H1 (cell line): ENCODE measurements at regions not wholly inside any gene's neighbourhood (a gene's known extent, or its start where the extent isn't known, plus 50 kb on each side); places are given as distances from the start of the nearest gene placed in this dataset.

Experiments used
- CTCF ChIA-PET: fragments of 300-600 bp; sonication (Branson Sonifier 250); formaldehyde crosslinking; loops from one replicate; lab custom pipeline; 2021; ENCODE audit not compliant: partially characterized antibody; lab: Charles Lee
- POLR2A ChIA-PET: fragments of 300-600 bp; sonication (Branson Sonifier 250); formaldehyde crosslinking; loops from one replicate; lab custom pipeline; 2021; ENCODE audit warnings: inconsistent platforms; ENCODE audit not compliant: partially characterized antibody; lab: Charles Lee
- DNase-seq, 2 experiments: peaks; one replicate each; pipeline versions ENCODE4 v3.0.0 to v3.0.0-alpha.2; 2010 to 2022; ENCODE audit warnings: low spot score in 2 of 2, low read depth in 1 of 2, mixed read lengths in 1 of 2
- FAIRE-seq: peaks from 2 replicates; lab custom pipeline; 2011; peaks lifted over from hg19 to GRCh38; lab: Jason Lieb, UNC
- H2AFZ ChIP-seq: 2 replicates; pipeline ENCODE4 v1.8.1; 2012; ENCODE audit warnings: low read length, inconsistent platforms
- H2AK5ac ChIP-seq: 2 replicates; pipeline ENCODE4 v1.6.1; 2013; ENCODE audit warnings: low read depth, low read length
- H2BK120ac ChIP-seq: replicated peaks from 2 replicates; pipeline ENCODE3; 2013; ENCODE audit warnings: low read depth, low read length, inconsistent platforms
- H2BK12ac ChIP-seq: 2 replicates; pipeline ENCODE4 v1.6.1; 2013; ENCODE audit warnings: low read depth, low read length
- H2BK15ac ChIP-seq: 2 replicates; pipeline ENCODE4 v1.6.1; 2013; ENCODE audit warnings: low read length
- H2BK20ac ChIP-seq: 2 replicates; pipeline ENCODE4 v1.6.1; 2013; ENCODE audit warnings: low read length
- H2BK5ac ChIP-seq: 2 replicates; pipeline ENCODE4 v1.6.1; 2013; ENCODE audit warnings: low read depth, low read length
- H3K14ac ChIP-seq: 2 replicates; pipeline ENCODE4 v1.6.1; 2013; ENCODE audit warnings: inconsistent platforms; ENCODE audit not compliant: insufficient read length
- H3K18ac ChIP-seq: 2 replicates; pipeline ENCODE4 v1.6.1; 2013; ENCODE audit warnings: low read length; ENCODE audit errors: extremely low read depth
- H3K23ac ChIP-seq: 2 replicates; pipeline ENCODE4 v1.6.1; 2013; ENCODE audit warnings: inconsistent platforms; ENCODE audit not compliant: insufficient read length
- H3K23me2 ChIP-seq: 2 replicates; pipeline ENCODE4 v1.6.1; 2013; ENCODE audit warnings: low read depth, low read length
- H3K27ac ChIP-seq: 2 replicates; pipeline ENCODE4 v1.6.1; 2011; ENCODE audit warnings: low read depth, low read length, inconsistent platforms
- H3K27me3 ChIP-seq, 4 experiments: replicated peaks in 1 of 4; 1 replicate in 1 of 4; 2 replicates in 3 of 4; pipeline versions ENCODE4 v1.6.1 to v1.8.1; 2011 to 2013; ENCODE audit warnings: low read length in 3 of 4, mild to moderate bottlenecking in 3 of 4, inconsistent platforms in 2 of 4, mixed read lengths in 2 of 4, moderate library complexity in 1 of 4; ENCODE audit not compliant: control insufficient read depth in 3 of 4, insufficient read depth in 3 of 4; ENCODE audit errors: extremely low read depth in 1 of 4
- H3K36me3 ChIP-seq, 4 experiments: 2 replicates each; pipeline versions ENCODE4 v1.6.1 to v1.8.1; 2011 to 2013; ENCODE audit warnings: mild to moderate bottlenecking in 4 of 4, low read length in 3 of 4, moderate library complexity in 2 of 4, control low read depth in 1 of 4, inconsistent platforms in 1 of 4; ENCODE audit not compliant: insufficient read depth in 4 of 4, control insufficient read depth in 2 of 4
- H3K4ac ChIP-seq: replicated peaks from 2 replicates; pipeline ENCODE3; 2013; ENCODE audit warnings: low read length, low read depth, mixed read lengths, inconsistent platforms; ENCODE audit not compliant: insufficient read length
- H3K4me1 ChIP-seq, 4 experiments: replicated peaks in 1 of 4; 1 replicate in 1 of 4; 2 replicates in 3 of 4; pipeline versions ENCODE4 v1.6.1 to v1.8.1; 2011 to 2013; ENCODE audit warnings: low read length in 3 of 4, inconsistent platforms in 2 of 4, mixed read lengths in 1 of 4; ENCODE audit not compliant: insufficient read depth in 4 of 4, control insufficient read depth in 3 of 4
- H3K4me2 ChIP-seq, 2 experiments: 2 replicates each; pipeline versions ENCODE4 v1.6.1 to v1.8.1; 2011 to 2013; ENCODE audit warnings: low read depth in 2 of 2, low read length in 2 of 2, control low read depth in 1 of 2, inconsistent platforms in 1 of 2, mild to moderate bottlenecking in 1 of 2; ENCODE audit not compliant: insufficient read depth in 1 of 2
- H3K4me3 ChIP-seq, 4 experiments: fragments of 200-600, 300-600 bp in 1 of 4; sonication (generic), shearing (Covaris generic), sonication (Bioruptor Twin) in 1 of 4; 2 replicates each; pipeline versions ENCODE4 v1.5.1 to v1.8.1; 2011 to 2016; ENCODE audit warnings: low read length in 4 of 4, low read depth in 3 of 4, control low read depth in 2 of 4, inconsistent platforms in 2 of 4, mild to moderate bottlenecking in 2 of 4, mixed read lengths in 1 of 4, moderate library complexity in 1 of 4; ENCODE audit not compliant: insufficient read depth in 2 of 4; ENCODE audit errors: extremely low read depth in 1 of 4
- H3K56ac ChIP-seq: replicated peaks from 2 replicates; pipeline ENCODE3; 2013; ENCODE audit warnings: low read depth, mild to moderate bottlenecking, mixed read lengths, low read length, inconsistent platforms; ENCODE audit not compliant: insufficient read length
- H3K79me1 ChIP-seq: 2 replicates; pipeline ENCODE4 v1.6.1; 2013; ENCODE audit warnings: low read depth, low read length, control low read depth
- H3K79me2 ChIP-seq, 2 experiments: 2 replicates each; pipeline versions ENCODE4 v1.6.1 to v1.8.1; 2012 to 2013; ENCODE audit warnings: low read length in 2 of 2, mild to moderate bottlenecking in 2 of 2, inconsistent platforms in 1 of 2; ENCODE audit not compliant: insufficient read depth in 2 of 2, control insufficient read depth in 1 of 2
- H3K9ac ChIP-seq, 4 experiments: replicated peaks in 1 of 4; 1 replicate in 1 of 4; 2 replicates in 3 of 4; pipeline versions ENCODE4 v1.6.1 to v1.8.1; 2011 to 2013; ENCODE audit warnings: low read depth in 3 of 4, low read length in 3 of 4, control low read depth in 2 of 4, mild to moderate bottlenecking in 2 of 4, moderate library complexity in 2 of 4, inconsistent platforms in 1 of 4; ENCODE audit errors: extremely low read depth in 1 of 4
- H3K9me3 ChIP-seq, 2 experiments: 2 replicates each; pipeline versions ENCODE4 v1.6.1 to v1.8.1; 2012 to 2013; ENCODE audit warnings: mild to moderate bottlenecking in 2 of 2, moderate library complexity in 2 of 2, control low read depth in 1 of 2, inconsistent platforms in 1 of 2, low read depth in 1 of 2, low read length in 1 of 2, mixed read lengths in 1 of 2; ENCODE audit not compliant: insufficient read depth in 2 of 2
- H4K20me1 ChIP-seq, 2 experiments: replicated peaks in 1 of 2; 2 replicates each; pipeline versions ENCODE3 to v1.8.1; 2011 to 2013; ENCODE audit warnings: inconsistent platforms in 2 of 2, low read length in 2 of 2, mild to moderate bottlenecking in 1 of 2; ENCODE audit not compliant: insufficient read depth in 2 of 2, control insufficient read depth in 1 of 2
- H4K5ac ChIP-seq: 2 replicates; pipeline ENCODE4 v1.6.1; 2013; ENCODE audit warnings: low read length, low read depth, mixed read lengths, inconsistent platforms; ENCODE audit not compliant: insufficient read length
- H4K8ac ChIP-seq: 2 replicates; pipeline ENCODE4 v1.8.0; 2013; ENCODE audit warnings: mild to moderate bottlenecking, moderate library complexity, low read length, inconsistent platforms; ENCODE audit not compliant: insufficient read depth; ENCODE audit errors: extremely low read depth
- H4K91ac ChIP-seq: replicated peaks from 2 replicates; pipeline ENCODE3; 2013; ENCODE audit warnings: low read length, mixed read lengths, inconsistent platforms; ENCODE audit not compliant: insufficient read length
- CEBPB ChIP-seq: IDR thresholded peaks from 2 replicates; pipeline ENCODE4 v1.6.1; 2012; ENCODE audit warnings: low read depth, low read length
- CREB1 ChIP-seq: IDR thresholded peaks from 2 replicates; pipeline ENCODE4 v1.6.1; 2012; ENCODE audit warnings: inconsistent platforms
- EZH2 ChIP-seq: fragments of 200-600 bp; sonication (generic); IDR thresholded peaks from 2 replicates; pipeline ENCODE4 v1.7.1; 2012; ENCODE audit warnings: low read depth, mild to moderate bottlenecking, moderate library complexity, low read length, inconsistent platforms; ENCODE audit not compliant: severe bottlenecking
- KDM5A ChIP-seq: fragments of 200-600 bp; IDR thresholded peaks from 2 replicates; pipeline ENCODE4 v1.7.1; 2012; ENCODE audit warnings: mild to moderate bottlenecking, low read length, inconsistent platforms, mixed read lengths
- NANOG ChIP-seq: IDR thresholded peaks from 2 replicates; pipeline ENCODE4 v1.6.1; 2011; ENCODE audit warnings: low read length, low read depth, mild to moderate bottlenecking, inconsistent platforms; ENCODE audit not compliant: insufficient read depth, poor library complexity, severe bottlenecking
- RNF2 ChIP-seq: fragments of 200-900, 300-1000 bp; sonication (generic); IDR thresholded peaks from 2 replicates; pipeline ENCODE4 v1.7.1; 2016; ENCODE audit warnings: borderline replicate concordance, low read depth, mild to moderate bottlenecking, antibody characterized with exemption, low read length; ENCODE audit not compliant: poor library complexity, severe bottlenecking; ENCODE audit errors: missing control alignments
- SIRT6 ChIP-seq: IDR thresholded peaks from one replicate; pipeline ENCODE4 v1.7.1; 2012; ENCODE audit warnings: low read length, inconsistent platforms
- SIX5 ChIP-seq: IDR thresholded peaks from 2 replicates; pipeline ENCODE4 v1.6.1; 2011; ENCODE audit warnings: mild to moderate bottlenecking, low read depth, low read length
- TBP ChIP-seq: IDR thresholded peaks from 2 replicates; pipeline ENCODE4 v1.6.1; 2011; ENCODE audit warnings: low read depth, low read length, improper control_type of control experiment
- WGBS, 2 experiments: shearing (Covaris generic) in 1 of 2; methylation state at CpG; one replicate each; pipeline versions ENCODE4 v1.1.6 to v1.1.7; 2013 to 2015; ENCODE audit warnings: low lambda C conversion rate in 2 of 2, mixed read lengths in 2 of 2, inconsistent platforms in 1 of 2, low coverage in 1 of 2, missing lambda C conversion rate in 1 of 2; ENCODE audit not compliant: insufficient replicate concordance in 2 of 2, insufficient coverage in 1 of 2, insufficient read length in 1 of 2; ENCODE audit errors: extremely low coverage in 1 of 2, missing lambda C conversion rate in 1 of 2; 5-methylcytosine and 5-hydroxymethylcytosine counted together

- no peak overlapping the region for H2BK20ac ChIP-seq
- no peak overlapping the region for H3K23ac ChIP-seq
- no peak overlapping the region for H2BK5ac ChIP-seq
- no peaks in the 10 kb centered on the region for H3K36me3 ChIP-seq
- no peak overlapping the region for H4K8ac ChIP-seq
- H3K79me2 ChIP-seq, result no peaks in the 10 kb centered on the region
- no peak overlapping the region for H3K18ac ChIP-seq
- no peak overlapping the region for H3K4me3 ChIP-seq
- TF ChIP-seq EZH2, result no peak
- TF ChIP-seq TBP, result no peak
- no peak for TF ChIP-seq CREB1
- TF ChIP-seq SIX5, result no peak
- TF ChIP-seq CEBPB, result no peak
- no peak for TF ChIP-seq NANOG
- no peak for TF ChIP-seq RNF2
- TF ChIP-seq SIRT6, result no peak
- TF ChIP-seq KDM5A, result no peak
- no peak overlapping the region for H2BK12ac ChIP-seq
- FAIRE-seq, result no peak
- no peak overlapping the region for H3K14ac ChIP-seq
- no peaks in the 10 kb centered on the region for H3K27me3 ChIP-seq
- no peak overlapping the region for H3K4me2 ChIP-seq
- no peak overlapping the region for H4K91ac ChIP-seq
- H3K4ac ChIP-seq, result no peak overlapping the region
- no peak overlapping the region for H2BK15ac ChIP-seq
- CTCF ChIA-PET, result interaction anchor here (0.6 kb wide), 1 partner anchor 299 kb away, joined by 3 read pairs; no protein-coding TSS in a partner anchor
- no peaks in the 10 kb centered on the region for H3K9me3 ChIP-seq
- 80% methylated on average over 8 of the region's 8 CpGs; no CpG with 5 or more reads in 1 of the 2 experiments for WGBS, 2 experiments
- no peak overlapping the region for H3K27ac ChIP-seq
- H4K5ac ChIP-seq, result no peak overlapping the region
- POLR2A ChIA-PET, result no interaction called here
- no peak overlapping the region for H2AK5ac ChIP-seq
- DNase-seq, result no peak
- no peak overlapping the region for H2BK120ac ChIP-seq
- no peaks in the 10 kb centered on the region for H3K4me1 ChIP-seq
- H3K23me2 ChIP-seq, result no peaks in the 10 kb centered on the region
- H2AFZ ChIP-seq, result peak overlapping the region; percentile 75
- no peak overlapping the region for H3K9ac ChIP-seq
- no peak overlapping the region for H3K56ac ChIP-seq
- no peaks in the 10 kb centered on the region for H4K20me1 ChIP-seq
- H3K79me1 ChIP-seq, result no peaks in the 10 kb centered on the region
Observed at GRCh38 chr12:22759769-22760674, 135.1 kb downstream of the ETNK1 start.
